ENCODE measurements at regions not wholly inside any gene's neighbourhood (a gene's known extent, or its start where the extent isn't known, plus 50 kb on each side); places are given as distances from the start of the nearest gene placed in this dataset.

GRCh38 chrX:117641913-117642656 is 474.5 kb downstream of the KLHL13 start:
- H3K4me2 ChIP-seq: no peak overlapping the region
- H4K20me1 ChIP-seq (ENCODE audit: insufficient read depth): no peaks in the 10 kb centered on the region
- H3K4me1 ChIP-seq (replicated peaks; ENCODE audit: insufficient read depth): no peaks in the 10 kb centered on the region
- H3K4me3 ChIP-seq: no peak overlapping the region
- no peak for TF ChIP-seq EZH2 (IDR thresholded peaks at IDR 0.05; ENCODE audit: low read depth)
- TF ChIP-seq, protein P1, sequence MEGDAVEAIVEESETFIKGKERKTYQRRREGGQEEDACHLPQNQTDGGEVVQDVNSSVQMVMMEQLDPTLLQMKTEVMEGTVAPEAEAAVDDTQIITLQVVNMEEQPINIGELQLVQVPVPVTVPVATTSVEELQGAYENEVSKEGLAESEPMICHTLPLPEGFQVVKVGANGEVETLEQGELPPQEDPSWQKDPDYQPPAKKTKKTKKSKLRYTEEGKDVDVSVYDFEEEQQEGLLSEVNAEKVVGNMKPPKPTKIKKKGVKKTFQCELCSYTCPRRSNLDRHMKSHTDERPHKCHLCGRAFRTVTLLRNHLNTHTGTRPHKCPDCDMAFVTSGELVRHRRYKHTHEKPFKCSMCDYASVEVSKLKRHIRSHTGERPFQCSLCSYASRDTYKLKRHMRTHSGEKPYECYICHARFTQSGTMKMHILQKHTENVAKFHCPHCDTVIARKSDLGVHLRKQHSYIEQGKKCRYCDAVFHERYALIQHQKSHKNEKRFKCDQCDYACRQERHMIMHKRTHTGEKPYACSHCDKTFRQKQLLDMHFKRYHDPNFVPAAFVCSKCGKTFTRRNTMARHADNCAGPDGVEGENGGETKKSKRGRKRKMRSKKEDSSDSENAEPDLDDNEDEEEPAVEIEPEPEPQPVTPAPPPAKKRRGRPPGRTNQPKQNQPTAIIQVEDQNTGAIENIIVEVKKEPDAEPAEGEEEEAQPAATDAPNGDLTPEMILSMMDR (conservative IDR thresholded peaks at IDR 0.05): no peak
- no peaks in the 10 kb centered on the region for H3K27me3 ChIP-seq (ENCODE audit: insufficient read depth, low read depth)
- BruUV-seq (replicated peaks): no TSS peak
- intact Hi-C loops (cut with micrococcal nuclease; ENCODE audit: unreplicated experiment): no loop called here
- DNase-seq: no peak
- CTCF ChIA-PET: no interaction called here
- no peaks in the 10 kb centered on the region for H3F3A ChIP-seq (ENCODE audit: insufficient read depth, low read depth)
- POLR2A ChIA-PET (ENCODE audit: unreplicated experiment): no interaction called here
- H3K36me3 ChIP-seq (ENCODE audit: low read depth): no peaks in the 10 kb centered on the region
- no peak overlapping the region for H2AFZ ChIP-seq
- H3K27ac ChIP-seq: no peak overlapping the region
- H3K9me3 ChIP-seq (ENCODE audit: insufficient read depth, low read depth): no peaks in the 10 kb centered on the region; the same call in 1 of the 2 replicates
- no peaks in the 10 kb centered on the region; the same call in 1 of the 2 replicates for H3K9me2 ChIP-seq (ENCODE audit: insufficient read depth)
- no peaks in the 10 kb centered on the region for H3K79me2 ChIP-seq (ENCODE audit: low read depth)

GRCh38 chrX:117636826-117637225 is 479.8 kb downstream of the KLHL13 start:
- BruUV-seq (replicated peaks): no TSS peak
- no peaks in the 10 kb centered on the region; the same call in 1 of the 2 replicates for H3K9me3 ChIP-seq (ENCODE audit: insufficient read depth, low read depth)
- H2AFZ ChIP-seq: no peak overlapping the region
- intact Hi-C loops (cut with micrococcal nuclease; ENCODE audit: unreplicated experiment): no loop called here
- no peaks in the 10 kb centered on the region for H3K79me2 ChIP-seq (ENCODE audit: low read depth)
- no peaks in the 10 kb centered on the region for H3K4me1 ChIP-seq (replicated peaks; ENCODE audit: insufficient read depth)
- H3K27me3 ChIP-seq (ENCODE audit: insufficient read depth, low read depth): no peaks in the 10 kb centered on the region
- no peak overlapping the region for H3K27ac ChIP-seq
- H3K4me3 ChIP-seq: no peak overlapping the region
- CTCF ChIA-PET: no interaction called here
- H3K4me2 ChIP-seq: no peak overlapping the region
- DNase-seq: no peak
- H3K9me2 ChIP-seq (ENCODE audit: insufficient read depth): no peaks in the 10 kb centered on the region; the same call in 1 of the 2 replicates
- POLR2A ChIA-PET (ENCODE audit: unreplicated experiment): interaction anchor here (0.5 kb wide), 1 partner anchor 307 kb away, joined by 4 read pairs; no protein-coding TSS in a partner anchor
- H3K36me3 ChIP-seq (ENCODE audit: low read depth): no peaks in the 10 kb centered on the region
- no peaks in the 10 kb centered on the region for H4K20me1 ChIP-seq (ENCODE audit: insufficient read depth)
- TF ChIP-seq, protein P1 (conservative IDR thresholded peaks at IDR 0.05): no peak
- TF ChIP-seq EZH2 (IDR thresholded peaks at IDR 0.05; ENCODE audit: low read depth): no peak
- H3F3A ChIP-seq (ENCODE audit: insufficient read depth, low read depth): no peaks in the 10 kb centered on the region

DNA sequence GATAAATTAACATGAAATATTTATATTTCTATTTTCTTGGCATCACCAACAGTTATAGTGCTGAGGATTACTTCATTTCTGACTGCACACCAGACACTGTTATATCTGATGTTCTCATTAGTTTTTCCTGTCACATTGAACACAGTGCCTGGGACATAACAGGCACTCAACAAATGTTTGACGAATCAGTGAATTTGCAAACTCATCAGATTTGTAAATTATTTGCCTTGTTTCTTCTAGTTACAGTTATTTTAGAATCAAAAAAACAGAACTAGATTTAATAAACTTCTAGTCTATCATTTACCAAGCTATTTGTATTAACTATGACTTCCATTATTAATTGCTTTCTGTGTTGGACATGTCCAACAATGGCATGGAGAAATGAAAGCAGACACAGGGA is 483.3 kb downstream of the KLHL13 start:
- H3K9me3 ChIP-seq (ENCODE audit: insufficient read depth, low read depth): no peaks in the 10 kb centered on the region
- no peaks in the 10 kb centered on the region for H4K20me1 ChIP-seq (ENCODE audit: insufficient read depth)
- H3K9me2 ChIP-seq (ENCODE audit: insufficient read depth): no peaks in the 10 kb centered on the region
- no peak for TF ChIP-seq EZH2 (IDR thresholded peaks at IDR 0.05; ENCODE audit: low read depth)
- TF ChIP-seq, protein P1 (conservative IDR thresholded peaks at IDR 0.05): no peak
- intact Hi-C loops (cut with micrococcal nuclease; ENCODE audit: unreplicated experiment): no loop called here
- no peak overlapping the region for H3K4me2 ChIP-seq
- H2AFZ ChIP-seq: no peak overlapping the region
- no peaks in the 10 kb centered on the region for H3K36me3 ChIP-seq (ENCODE audit: low read depth)
- ChIA-PET CTCF (no interaction called here), POLR2A (ENCODE audit: unreplicated experiment) (no interaction called here)
- H3K4me1 ChIP-seq (replicated peaks; ENCODE audit: insufficient read depth): no peaks in the 10 kb centered on the region
- no peaks in the 10 kb centered on the region for H3F3A ChIP-seq (ENCODE audit: insufficient read depth, low read depth)
- no peak overlapping the region for H3K4me3 ChIP-seq
- no peaks in the 10 kb centered on the region for H3K79me2 ChIP-seq (ENCODE audit: low read depth)
- no peaks in the 10 kb centered on the region for H3K27me3 ChIP-seq (ENCODE audit: insufficient read depth, low read depth)
- BruUV-seq (replicated peaks): no TSS peak
- no peak for DNase-seq
- H3K27ac ChIP-seq: no peak overlapping the region
